Sigmoid colon (tissue), 4 donors: ENCODE measurements at regions not wholly inside any gene's neighbourhood (a gene's known extent, or its start where the extent isn't known, plus 50 kb on each side); places are given as distances from the start of the nearest gene placed in this dataset.

Source experiments
- EP300 ChIP-seq, 4 donors: sonication (generic); formaldehyde crosslinking; IDR thresholded peaks; one replicate each; pipeline ENCODE4 v1.6.1; 2017; ENCODE audit warnings: antibody characterized with exemption in 4 of 4
- POLR2A ChIP-seq, 2 donors: fragments of 450-650 bp; IDR thresholded peaks; one replicate each; pipeline ENCODE4 v1.6.1; 2016; ENCODE audit warnings: antibody characterized with exemption in 2 of 2, mild to moderate bottlenecking in 2 of 2, moderate library complexity in 2 of 2
- POLR2AphosphoS5 ChIP-seq, 4 donors: sonication (generic); formaldehyde crosslinking; IDR thresholded peaks; one replicate each; pipeline ENCODE4 v1.6.1; 2017; ENCODE audit warnings: antibody characterized with exemption in 4 of 4
- TF ChIP-seq, protein P1 (sequence below), 4 experiments: fragments of 450-650 bp in 3 of 4; fragments of 200-600 bp in 1 of 4; IDR thresholded peaks; one replicate each; pipeline ENCODE4 v1.5.1; 2016 to 2019; ENCODE audit warnings: antibody characterized with exemption in 4 of 4, mild to moderate bottlenecking in 3 of 4, moderate library complexity in 2 of 4

DNA sequence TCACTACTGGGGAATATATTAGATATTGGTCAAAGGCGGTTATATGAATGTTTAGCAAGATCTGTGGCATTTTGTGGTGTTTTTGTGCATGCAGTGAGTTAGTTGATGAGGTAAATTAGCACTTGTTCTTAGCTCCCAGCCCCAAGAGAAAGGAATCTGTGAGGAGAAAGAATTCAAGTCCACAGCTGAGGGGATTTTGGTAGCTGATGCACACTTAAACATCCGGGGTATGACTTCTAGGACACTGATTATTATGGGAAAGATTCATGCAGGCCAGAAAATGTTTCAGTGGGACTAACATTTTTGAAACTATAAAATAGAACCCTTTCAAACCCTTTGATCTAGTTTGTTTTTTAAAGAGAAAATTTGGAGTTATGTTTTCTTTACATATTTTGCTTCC, 118.2 kb upstream of the RPS23 start:
- TF ChIP-seq POLR2A (IDR thresholded peaks at IDR 0.05) (no peak), POLR2AphosphoS5 (IDR thresholded peaks at IDR 0.05) (no peak), EP300 (IDR thresholded peaks at IDR 0.05) (no peak)
- TF ChIP-seq, protein P1, sequence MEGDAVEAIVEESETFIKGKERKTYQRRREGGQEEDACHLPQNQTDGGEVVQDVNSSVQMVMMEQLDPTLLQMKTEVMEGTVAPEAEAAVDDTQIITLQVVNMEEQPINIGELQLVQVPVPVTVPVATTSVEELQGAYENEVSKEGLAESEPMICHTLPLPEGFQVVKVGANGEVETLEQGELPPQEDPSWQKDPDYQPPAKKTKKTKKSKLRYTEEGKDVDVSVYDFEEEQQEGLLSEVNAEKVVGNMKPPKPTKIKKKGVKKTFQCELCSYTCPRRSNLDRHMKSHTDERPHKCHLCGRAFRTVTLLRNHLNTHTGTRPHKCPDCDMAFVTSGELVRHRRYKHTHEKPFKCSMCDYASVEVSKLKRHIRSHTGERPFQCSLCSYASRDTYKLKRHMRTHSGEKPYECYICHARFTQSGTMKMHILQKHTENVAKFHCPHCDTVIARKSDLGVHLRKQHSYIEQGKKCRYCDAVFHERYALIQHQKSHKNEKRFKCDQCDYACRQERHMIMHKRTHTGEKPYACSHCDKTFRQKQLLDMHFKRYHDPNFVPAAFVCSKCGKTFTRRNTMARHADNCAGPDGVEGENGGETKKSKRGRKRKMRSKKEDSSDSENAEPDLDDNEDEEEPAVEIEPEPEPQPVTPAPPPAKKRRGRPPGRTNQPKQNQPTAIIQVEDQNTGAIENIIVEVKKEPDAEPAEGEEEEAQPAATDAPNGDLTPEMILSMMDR (IDR thresholded peaks at IDR 0.05) = no peak
